Epidermal melanocyte (primary cell): ENCODE measurements at regions not wholly inside any gene's neighbourhood (a gene's known extent, or its start where the extent isn't known, plus 50 kb on each side); places are given as distances from the start of the nearest gene placed in this dataset.

ENCODE experiments used
- DNase-seq: peaks from one replicate; pipeline ENCODE4 v3.0.0; 2011; ENCODE audit warnings: low spot score; ENCODE audit not compliant: insufficient read length

GRCh38 chr18:53819174-53819573, 405.3 kb downstream of the MBD2 start:
- no peak for DNase-seq

DNA sequence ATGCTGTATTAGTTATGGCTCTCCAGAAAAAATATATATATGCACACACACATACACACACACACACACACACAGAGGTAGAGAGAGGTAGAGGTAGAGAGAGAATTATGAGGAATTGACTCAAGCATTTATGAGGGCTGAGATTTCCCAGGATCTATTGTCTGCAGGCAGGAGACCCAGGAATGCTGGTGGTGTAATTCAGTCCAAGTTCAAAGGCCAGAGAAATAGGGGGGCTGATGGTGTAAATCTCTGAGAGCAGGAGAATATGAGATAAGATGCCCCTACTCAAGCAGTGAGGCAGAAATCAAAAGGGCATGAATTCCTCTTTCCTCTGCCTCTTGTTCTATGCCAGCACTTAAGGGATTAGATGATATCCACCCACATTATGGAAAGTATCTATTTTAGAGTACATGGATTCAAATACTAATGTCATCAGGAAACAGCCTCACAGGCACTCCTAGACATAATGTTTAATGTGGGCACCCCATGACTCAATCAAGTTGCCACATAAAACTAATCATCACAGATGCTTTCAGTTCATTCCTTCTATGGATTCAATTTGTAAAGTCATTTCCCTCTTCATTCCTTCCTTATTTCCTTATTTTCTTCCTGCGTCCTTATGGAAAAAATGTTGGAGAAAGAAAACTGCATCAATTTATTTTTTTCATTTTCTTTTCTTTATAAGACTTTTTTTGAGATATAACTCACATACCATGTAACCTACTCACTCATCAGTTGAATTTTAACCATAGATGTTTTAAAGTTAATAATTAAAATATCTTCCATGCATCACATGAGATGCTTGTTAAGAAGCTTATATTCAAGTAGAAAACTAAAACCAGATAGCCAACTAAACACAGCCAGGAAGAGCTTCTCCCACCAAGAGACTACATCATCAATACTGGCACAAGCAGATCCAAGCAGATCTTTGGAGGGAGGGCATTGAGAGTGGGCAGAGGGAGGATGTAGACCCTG, 406.2 kb downstream of the MBD2 start:
- DNase-seq = no peak

DNA sequence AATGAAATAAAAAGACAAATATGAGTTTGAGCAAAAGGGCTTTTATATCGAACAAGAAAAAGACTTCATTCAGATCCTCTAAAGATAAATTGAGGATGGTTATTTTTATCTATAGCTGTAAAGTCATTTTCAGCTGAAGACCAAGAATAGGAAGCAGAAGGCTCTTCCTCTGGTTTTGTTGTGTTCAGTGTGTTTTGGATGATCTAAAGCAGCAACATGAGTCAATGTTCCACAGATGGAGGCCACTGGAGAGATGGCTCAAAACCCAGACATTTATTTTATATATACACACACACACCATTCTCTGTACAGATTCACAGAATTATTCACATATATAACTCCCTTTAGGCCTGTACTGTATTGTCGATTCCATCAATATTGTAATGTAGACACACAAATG, 424.3 kb downstream of the MBD2 start:
- DNase-seq = no peak

DNA sequence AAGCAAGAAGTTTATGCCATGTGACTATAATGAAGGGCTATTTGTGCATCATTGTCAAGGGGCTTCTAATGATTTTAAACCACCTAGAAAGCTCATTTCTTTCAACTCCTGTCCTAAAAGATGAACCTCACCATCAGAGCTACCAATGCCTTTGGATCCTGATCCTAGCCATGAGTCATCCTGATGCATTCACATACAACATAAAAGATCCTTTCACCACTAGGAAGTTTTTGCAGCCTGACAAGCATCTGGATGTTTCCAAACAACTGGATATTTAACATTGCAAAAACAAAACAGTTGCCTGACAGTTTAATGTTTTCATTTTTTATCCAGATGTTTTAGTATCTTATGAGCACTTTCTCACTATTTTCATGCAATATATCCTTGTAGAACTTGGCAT, 425.3 kb downstream of the MBD2 start:
- no peak for DNase-seq

- no peak for DNase-seq
Observed at GRCh38 chr18:53798516-53798915, 426.0 kb downstream of the MBD2 start.

DNA sequence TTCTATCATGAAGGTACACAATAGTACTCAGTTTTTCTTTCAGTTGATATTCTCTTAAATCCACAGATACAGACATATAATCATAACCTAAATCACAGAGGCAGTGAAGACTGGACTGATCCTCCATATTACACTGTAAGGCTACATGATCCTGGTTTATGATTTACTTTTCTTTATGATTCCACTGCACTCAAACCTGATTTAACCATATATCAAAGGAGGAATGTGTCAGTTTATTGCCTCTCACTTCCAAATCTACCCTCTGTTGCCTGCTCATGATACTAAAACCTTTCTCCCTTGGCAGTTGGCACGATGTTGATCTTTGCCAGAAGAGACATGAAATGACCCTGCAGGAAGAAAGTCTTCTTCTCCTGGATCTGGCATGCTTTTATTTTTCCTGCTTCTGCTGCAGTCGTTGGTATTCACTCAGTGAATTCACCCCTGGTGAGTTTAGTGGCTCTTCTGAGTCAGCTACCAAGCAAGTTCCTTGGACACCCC, 426.4 kb downstream of the MBD2 start:
- no peak for DNase-seq

- no peak for DNase-seq
Observed at GRCh38 chr18:53796040-53796729, 428.3 kb downstream of the MBD2 start.

- no peak for DNase-seq
Observed at GRCh38 chr18:53795610-53796009, 428.9 kb downstream of the MBD2 start.

- no peak for DNase-seq
Observed at GRCh38 chr18:53795061-53795460, 429.4 kb downstream of the MBD2 start.

- no peak for DNase-seq
Observed at GRCh38 chr18:53792762-53793161, 431.7 kb downstream of the MBD2 start.

DNA sequence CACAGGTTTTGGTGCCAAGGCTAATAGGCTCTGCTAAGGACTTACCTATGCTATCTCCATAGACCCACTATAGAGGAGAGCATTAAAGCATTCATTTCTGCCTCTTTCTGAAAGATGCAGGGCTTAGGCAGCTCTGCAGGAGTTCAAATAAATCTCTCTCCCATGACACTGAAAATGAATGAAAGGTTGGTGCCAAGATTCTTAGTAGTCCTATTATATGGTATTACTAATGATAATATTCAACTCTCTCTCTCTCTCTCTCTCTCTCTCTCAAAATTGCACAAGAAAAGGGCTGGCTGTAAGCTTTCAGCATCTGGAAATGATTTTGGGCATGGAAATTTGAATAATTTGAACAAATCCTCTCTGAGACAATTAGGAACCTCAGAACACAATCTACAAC, 433.7 kb downstream of the MBD2 start:
- no peak for DNase-seq

- no peak for DNase-seq
Observed at GRCh38 chr18:53789376-53790247, 434.9 kb downstream of the MBD2 start.

GRCh38 chr18:53785811-53786210, 438.7 kb downstream of the MBD2 start:
- DNase-seq = no peak

- DNase-seq = no peak
Observed at GRCh38 chr18:53784253-53784652, 440.2 kb downstream of the MBD2 start.

GRCh38 chr18:53780666-53781065, 443.8 kb downstream of the MBD2 start:
- no peak for DNase-seq

DNA sequence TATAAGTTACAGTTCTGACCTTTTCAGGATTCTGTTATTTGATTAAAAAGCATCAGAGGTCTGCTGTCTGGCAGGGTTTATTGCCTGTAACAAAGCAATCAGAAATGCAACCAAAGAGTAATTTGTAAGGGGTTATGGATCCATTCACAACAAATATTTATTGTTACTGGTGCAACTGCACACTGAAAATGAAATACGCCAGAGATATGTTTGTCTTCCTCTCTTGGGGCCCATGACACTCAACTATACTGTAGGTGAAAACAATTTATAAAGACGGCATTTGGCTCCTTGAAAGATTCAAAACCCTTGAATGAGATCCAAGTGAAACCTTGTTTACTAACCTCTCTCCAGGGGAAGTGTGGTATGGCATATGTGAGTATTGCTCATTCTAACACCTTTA, 452.2 kb downstream of the MBD2 start:
- no peak for DNase-seq

DNA sequence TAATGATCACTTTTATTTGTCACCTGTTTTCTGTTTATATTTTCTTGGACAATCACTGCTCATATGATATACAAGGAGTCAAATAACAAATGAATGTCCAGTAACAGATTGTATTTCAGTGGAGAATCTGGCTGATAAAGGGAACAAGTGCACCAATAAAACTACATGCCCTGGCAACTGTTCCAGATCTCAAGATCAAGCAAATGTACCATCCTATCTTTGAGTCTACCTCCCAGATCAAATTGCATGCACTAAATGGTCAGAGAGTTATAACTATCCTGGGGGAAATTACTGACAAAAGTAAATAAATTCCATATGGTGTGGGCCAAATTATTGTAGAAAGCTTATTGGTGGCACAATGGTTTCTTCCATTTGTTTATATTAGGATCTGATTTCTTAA, 452.8 kb downstream of the MBD2 start:
- DNase-seq = no peak

DNA sequence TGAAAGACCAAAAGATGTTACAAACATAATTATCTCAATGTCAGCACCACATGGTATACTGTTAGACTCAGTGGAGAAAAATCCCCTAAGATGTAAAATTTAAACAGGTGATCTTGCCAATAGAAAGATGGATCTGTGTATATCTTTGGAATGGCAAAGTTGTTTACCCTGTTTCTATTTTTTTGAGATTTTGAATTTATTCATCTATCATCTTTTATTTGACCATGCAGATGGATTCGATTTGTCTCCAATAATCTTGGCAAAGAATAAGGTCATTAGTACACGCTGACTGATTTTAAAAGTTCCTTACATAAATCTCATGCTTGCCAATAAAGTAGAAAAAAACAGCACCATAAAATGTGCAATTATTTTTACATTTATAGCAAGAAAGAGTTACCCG, 459.3 kb downstream of the MBD2 start:
- DNase-seq = no peak

DNA sequence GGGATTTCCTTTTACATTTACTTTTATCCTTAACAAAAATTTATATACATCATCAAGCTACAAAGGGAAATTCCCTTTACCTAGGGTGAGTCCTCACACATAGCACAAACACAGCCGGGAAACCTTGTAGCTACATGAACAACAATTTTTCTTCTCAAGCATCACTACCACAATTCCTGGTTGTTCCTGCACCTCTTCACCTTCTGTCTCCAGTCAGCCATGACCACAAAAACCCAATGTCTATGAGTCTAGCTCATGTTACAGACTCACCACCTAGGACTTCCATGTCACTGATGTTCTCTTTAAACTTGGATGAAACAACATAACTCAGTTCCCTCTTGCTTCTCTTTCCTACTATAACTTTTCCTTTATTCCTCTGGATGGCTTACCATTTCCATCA, 460.4 kb downstream of the MBD2 start:
- DNase-seq = no peak

- no peak for DNase-seq
Observed at GRCh38 chr18:53757328-53757727, 467.1 kb downstream of the MBD2 start.

DNA sequence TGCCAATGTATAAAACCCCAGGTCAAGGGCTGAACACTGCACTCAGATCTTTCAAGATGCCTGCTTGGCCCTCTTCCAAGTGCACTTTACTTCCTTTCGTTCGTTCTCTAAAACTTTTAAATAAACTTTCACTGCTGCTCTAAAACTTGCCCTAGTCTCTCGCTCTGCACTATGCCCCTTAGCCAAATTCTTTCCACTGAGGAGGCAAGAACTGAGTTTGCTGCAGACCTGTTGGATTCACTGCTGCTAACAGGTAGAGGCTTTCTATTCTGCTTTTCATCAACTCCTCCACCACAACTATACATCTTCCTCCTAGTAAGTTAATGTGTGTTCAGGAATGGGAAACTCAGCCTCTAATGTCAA, 467.9 kb downstream of the MBD2 start:
- no peak for DNase-seq
